HTR-8/SVneo (cell line): ENCODE measurements at regions not wholly inside any gene's neighbourhood (a gene's known extent, or its start where the extent isn't known, plus 50 kb on each side); places are given as distances from the start of the nearest gene placed in this dataset.
A peak's percentile ranks its signal among the peaks of the same experiment; 100 is the strongest.
"Not testable (repeated sequence)": the region's sequence is repeated elsewhere in the genome, so short reads cannot be mapped to it uniquely, and the experiment has no call there.

Experiments
- DNase-seq: peaks from one replicate; pipeline ENCODE4 v3.0.0; 2011; ENCODE audit warnings: low spot score, mixed read lengths; ENCODE audit not compliant: insufficient read length
- FAIRE-seq: peaks from 2 replicates; lab custom pipeline; 2011; peaks lifted over from hg19 to GRCh38; lab: Jason Lieb, UNC

GRCh38 chr4:159770401-159770800 is 667.5 kb downstream of the RAPGEF2 start:
- no peak for DNase-seq
- no peak for FAIRE-seq

- no peak for DNase-seq
- FAIRE-seq = no peak
Measured at GRCh38 chr4:159770969-159771368, 668.1 kb downstream of the RAPGEF2 start.

- FAIRE-seq (no peak), DNase-seq (no peak)
Measured at GRCh38 chr4:159776961-159777360, 674.1 kb downstream of the RAPGEF2 start.

- DNase-seq (no peak), FAIRE-seq (no peak)
Measured at GRCh38 chr4:159777689-159778088, 674.8 kb downstream of the RAPGEF2 start.

- FAIRE-seq (no peak), DNase-seq (no peak)
Measured at GRCh38 chr4:159778298-159778697, 675.4 kb downstream of the RAPGEF2 start.

- no peak for DNase-seq
- no peak for FAIRE-seq
Measured at GRCh38 chr4:159779716-159780115, 676.8 kb downstream of the RAPGEF2 start.

- DNase-seq (no peak), FAIRE-seq (no peak)
Measured at GRCh38 chr4:159780196-159780922, 677.5 kb downstream of the RAPGEF2 start.

- FAIRE-seq = no peak
- DNase-seq = no peak
Measured at GRCh38 chr4:159787901-159788300, 685.0 kb downstream of the RAPGEF2 start.

- no peak for FAIRE-seq
Measured at GRCh38 chr4:159791334-159791733, 688.5 kb downstream of the RAPGEF2 start.

GRCh38 chr4:159804592-159804991 is 701.7 kb downstream of the RAPGEF2 start:
- DNase-seq, FAIRE-seq: not testable (repeated sequence)

More at GRCh38 chr4:159791334-159791733, 688.5 kb downstream of the RAPGEF2 start:
- no peak for DNase-seq

GRCh38 chr4:159823743-159824142 is 720.9 kb downstream of the RAPGEF2 start:
- peak; percentile 7 for DNase-seq
- FAIRE-seq = no peak

GRCh38 chr4:159828687-159829086 is 725.8 kb downstream of the RAPGEF2 start:
- no peak for FAIRE-seq
- no peak for DNase-seq

GRCh38 chr4:159829184-159829583 is 726.3 kb downstream of the RAPGEF2 start:
- DNase-seq = no peak
- FAIRE-seq = no peak

GRCh38 chr4:159837071-159837470 is 734.2 kb downstream of the RAPGEF2 start:
- FAIRE-seq (no peak), DNase-seq (no peak)

GRCh38 chr4:159855731-159856130 is 752.9 kb downstream of the RAPGEF2 start:
- FAIRE-seq (no peak), DNase-seq (no peak)

- FAIRE-seq = no peak
Measured at GRCh38 chr4:159856451-159856850, 753.6 kb downstream of the RAPGEF2 start.

GRCh38 chr4:159859656-159860148 is 756.8 kb downstream of the RAPGEF2 start:
- DNase-seq (no peak), FAIRE-seq (no peak)

More at GRCh38 chr4:159856451-159856850, 753.6 kb downstream of the RAPGEF2 start:
- no peak for DNase-seq

- no peak for FAIRE-seq
Measured at GRCh38 chr4:159860945-159861344, 758.1 kb downstream of the RAPGEF2 start.

GRCh38 chr4:159864337-159864736 is 761.5 kb downstream of the RAPGEF2 start:
- no peak for FAIRE-seq
- DNase-seq = no peak

More at GRCh38 chr4:159860945-159861344, 758.1 kb downstream of the RAPGEF2 start:
- no peak for DNase-seq

GRCh38 chr4:159867673-159868072 is 764.8 kb downstream of the RAPGEF2 start:
- FAIRE-seq (no peak), DNase-seq (no peak)

GRCh38 chr4:159868936-159869335 is 766.1 kb downstream of the RAPGEF2 start:
- FAIRE-seq, DNase-seq: not testable (repeated sequence)

- DNase-seq (no peak), FAIRE-seq (no peak)
Measured at GRCh38 chr4:159871141-159871540, 768.3 kb downstream of the RAPGEF2 start.
